ENCODE measurements at regions not wholly inside any gene's neighbourhood (a gene's known extent, or its start where the extent isn't known, plus 50 kb on each side); places are given as distances from the start of the nearest gene placed in this dataset.
"Not testable (repeated sequence)": the region's sequence is repeated elsewhere in the genome, so short reads cannot be mapped to it uniquely, and the experiment has no call there.

DNA sequence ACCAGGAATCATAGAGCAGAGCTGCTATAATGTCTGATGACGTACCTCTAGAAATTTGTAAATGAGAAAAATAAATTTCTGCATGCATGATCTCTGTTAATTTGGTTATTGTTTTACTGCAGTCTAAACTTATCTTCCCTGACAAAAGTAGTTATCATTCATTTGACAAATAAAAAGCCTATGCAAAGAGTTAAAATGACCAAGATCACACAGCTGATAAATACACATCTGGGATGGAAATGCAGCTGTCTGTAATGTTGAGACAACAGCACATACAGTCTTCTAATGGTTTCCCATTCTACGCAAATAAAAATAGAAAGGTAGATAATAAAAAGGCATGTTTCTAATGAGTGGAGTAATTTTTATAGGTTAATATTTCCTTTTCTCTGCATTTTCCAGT, 225.1 kb upstream of the LUZP2 start:
- TF ChIP-seq, protein P1, sequence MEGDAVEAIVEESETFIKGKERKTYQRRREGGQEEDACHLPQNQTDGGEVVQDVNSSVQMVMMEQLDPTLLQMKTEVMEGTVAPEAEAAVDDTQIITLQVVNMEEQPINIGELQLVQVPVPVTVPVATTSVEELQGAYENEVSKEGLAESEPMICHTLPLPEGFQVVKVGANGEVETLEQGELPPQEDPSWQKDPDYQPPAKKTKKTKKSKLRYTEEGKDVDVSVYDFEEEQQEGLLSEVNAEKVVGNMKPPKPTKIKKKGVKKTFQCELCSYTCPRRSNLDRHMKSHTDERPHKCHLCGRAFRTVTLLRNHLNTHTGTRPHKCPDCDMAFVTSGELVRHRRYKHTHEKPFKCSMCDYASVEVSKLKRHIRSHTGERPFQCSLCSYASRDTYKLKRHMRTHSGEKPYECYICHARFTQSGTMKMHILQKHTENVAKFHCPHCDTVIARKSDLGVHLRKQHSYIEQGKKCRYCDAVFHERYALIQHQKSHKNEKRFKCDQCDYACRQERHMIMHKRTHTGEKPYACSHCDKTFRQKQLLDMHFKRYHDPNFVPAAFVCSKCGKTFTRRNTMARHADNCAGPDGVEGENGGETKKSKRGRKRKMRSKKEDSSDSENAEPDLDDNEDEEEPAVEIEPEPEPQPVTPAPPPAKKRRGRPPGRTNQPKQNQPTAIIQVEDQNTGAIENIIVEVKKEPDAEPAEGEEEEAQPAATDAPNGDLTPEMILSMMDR (IDR thresholded peaks at IDR 0.05), result no peak
- no peaks in the 10 kb centered on the region for H3K36me3 Mint-ChIP-seq (ENCODE audit: low read depth)
- POLR2A ChIA-PET, result no interaction called here

DNA sequence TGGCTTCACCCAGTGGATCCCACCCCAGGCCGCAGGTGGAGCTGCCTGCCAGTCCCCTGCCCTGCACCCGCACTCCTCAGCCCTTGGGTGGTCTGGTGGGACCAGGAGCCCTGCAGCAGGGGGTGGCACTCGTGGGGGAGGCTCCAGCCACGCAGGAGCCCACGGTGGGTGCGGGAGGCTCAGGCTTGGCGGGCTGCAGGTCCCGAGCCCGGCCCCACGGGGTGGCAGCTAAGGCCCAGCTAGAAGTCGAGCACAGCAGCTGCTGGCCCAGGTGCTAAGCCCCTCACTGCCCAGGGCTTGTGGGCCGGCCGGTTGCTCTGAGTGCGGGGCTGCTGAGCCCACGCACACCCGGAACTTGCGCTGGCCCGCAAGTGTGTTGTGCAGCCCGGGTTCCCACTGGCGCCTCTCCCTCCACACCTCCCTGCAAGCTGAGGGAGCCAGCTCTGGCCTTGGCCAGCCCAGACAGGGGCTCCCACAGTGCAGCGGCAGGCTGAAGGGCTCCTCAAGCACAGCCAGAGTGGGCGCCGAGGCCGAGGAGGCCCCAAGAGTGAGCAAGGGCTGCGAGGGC, 222.6 kb upstream of the LUZP2 start:
- H3K9me3 Mint-ChIP-seq, result not testable (repeated sequence)

More for the DNA sequence above, 225.1 kb upstream of the LUZP2 start:
- intact Hi-C loops (cut with DNase I, micrococcal nuclease), result no loop called here
- CTCF ChIA-PET, result no interaction called here
- no peak overlapping the region for H3K4me3 ChIP-seq (ENCODE audit: low read length)
- no peaks in the 10 kb centered on the region for H3K27me3 ChIP-seq (ENCODE audit: control insufficient read depth in 1 of 2, insufficient read depth in 2 of 2, low read length in 2 of 2)
- H3K36me3 ChIP-seq (ENCODE audit: insufficient read depth, low read length), result no peaks in the 10 kb centered on the region
- ATAC-seq (ENCODE audit: poor library complexity) (no peak), DNase-seq (no peak)
- Mint-ChIP-seq H3K27me3 (no peaks in the 10 kb centered on the region), H3K4me1 (ENCODE audit: low read depth) (no peaks in the 10 kb centered on the region), H3K27ac (no peak overlapping the region), H3K9me3 (peaks cover 3% of the 10 kb centered on the region), H3K4me3 (no peak overlapping the region)
- H3K9me3 ChIP-seq (ENCODE audit: control insufficient read depth in 1 of 2, insufficient read depth in 1 of 2, low read length in 2 of 2), result peaks cover 0 to 12% of the 10 kb centered on the region in 2 experiments
- no peak overlapping the region for H3K27ac ChIP-seq (ENCODE audit: low read depth in 1 of 2, low read length in 2 of 2)
- no peaks in the 10 kb centered on the region for H3K4me1 ChIP-seq (ENCODE audit: insufficient read depth, low read length)

DNA sequence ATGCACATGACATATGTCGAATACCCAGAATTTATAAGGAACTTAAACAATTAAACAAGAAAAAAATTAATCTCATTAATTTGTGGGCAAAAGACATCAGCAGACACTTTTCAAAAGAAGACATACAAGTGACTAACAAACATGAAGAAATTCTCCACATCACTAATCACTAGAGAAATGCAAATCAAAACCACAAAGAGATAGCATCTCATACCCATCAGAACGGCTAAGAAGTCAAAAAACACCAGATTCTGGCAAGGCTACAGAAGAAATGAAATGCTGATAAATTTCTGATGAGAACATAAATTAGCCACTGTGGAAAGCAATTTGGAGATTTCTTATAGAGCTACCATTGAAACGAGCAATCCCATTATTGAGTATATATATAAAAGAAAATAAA, 210.6 kb upstream of the LUZP2 start:
- no peaks in the 10 kb centered on the region for H3K36me3 ChIP-seq (ENCODE audit: insufficient read depth, low read length)
- no peak overlapping the region for H3K27ac ChIP-seq (ENCODE audit: low read depth in 1 of 2, low read length in 2 of 2)
- ChIA-PET POLR2A (no interaction called here), CTCF (no interaction called here)
- Mint-ChIP-seq H3K4me3 (no peak overlapping the region), H3K27ac (no peak overlapping the region), H3K9me3 (peaks cover 13% of the 10 kb centered on the region), H3K4me1 (ENCODE audit: low read depth) (no peaks in the 10 kb centered on the region), H3K36me3 (ENCODE audit: low read depth) (no peaks in the 10 kb centered on the region), H3K27me3 (no peaks in the 10 kb centered on the region)
- no peak overlapping the region for H3K4me3 ChIP-seq (ENCODE audit: low read length)
- intact Hi-C loops (cut with DNase I, micrococcal nuclease), result no loop called here
- H3K27me3 ChIP-seq (ENCODE audit: control insufficient read depth in 1 of 2, insufficient read depth in 2 of 2, low read length in 2 of 2), result no peaks in the 10 kb centered on the region
- no peaks in the 10 kb centered on the region for H3K9me3 ChIP-seq (ENCODE audit: control insufficient read depth in 1 of 2, insufficient read depth in 1 of 2, low read length in 2 of 2)
- no peaks in the 10 kb centered on the region for H3K4me1 ChIP-seq (ENCODE audit: insufficient read depth, low read length)
- ATAC-seq (ENCODE audit: poor library complexity), result no peak
- DNase-seq, result no peak
- TF ChIP-seq, protein P1 (IDR thresholded peaks at IDR 0.05), result no peak

More for the DNA sequence above, 222.6 kb upstream of the LUZP2 start:
- H3K36me3 ChIP-seq (ENCODE audit: insufficient read depth, low read length); ATAC-seq (ENCODE audit: poor library complexity); intact Hi-C loops (cut with DNase I, micrococcal nuclease); H3K4me3 Mint-ChIP-seq; H3K27ac ChIP-seq (ENCODE audit: low read depth in 1 of 2, low read length in 2 of 2); H3K27me3 ChIP-seq (ENCODE audit: control insufficient read depth in 1 of 2, insufficient read depth in 2 of 2, low read length in 2 of 2); H3K4me1 ChIP-seq (ENCODE audit: insufficient read depth, low read length); H3K4me1 Mint-ChIP-seq (ENCODE audit: low read depth); H3K4me3 ChIP-seq (ENCODE audit: low read length); H3K36me3 Mint-ChIP-seq (ENCODE audit: low read depth); H3K27ac Mint-ChIP-seq; POLR2A ChIA-PET; H3K27me3 Mint-ChIP-seq; CTCF ChIA-PET: not testable (repeated sequence)
- peak in 1 of 14 experiments; percentile 5 for DNase-seq
- H3K9me3 ChIP-seq (ENCODE audit: control insufficient read depth in 1 of 2, insufficient read depth in 1 of 2, low read length in 2 of 2), result peaks cover 0 to 12% of the 10 kb centered on the region in 2 experiments

DNA sequence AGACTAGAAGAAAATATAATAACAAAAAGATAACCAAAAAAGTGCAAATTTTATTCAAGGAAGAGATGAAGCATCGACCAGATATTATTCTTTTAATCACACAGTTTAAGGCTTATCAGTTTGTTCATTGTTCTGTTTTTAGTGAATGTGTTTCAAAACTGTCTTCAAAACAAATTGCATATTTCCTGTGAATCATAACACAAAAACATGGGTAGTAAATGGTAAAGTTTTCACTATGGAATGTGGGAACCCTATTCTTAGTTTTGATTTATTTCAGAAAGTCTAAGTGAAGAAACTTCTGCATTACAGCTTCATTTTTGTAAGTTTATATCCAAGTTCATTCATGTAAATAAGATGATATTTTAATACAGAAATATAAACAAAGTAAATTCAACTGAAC, 207.6 kb upstream of the LUZP2 start:
- ChIA-PET CTCF (no interaction called here), POLR2A (no interaction called here)
- intact Hi-C loops (cut with DNase I, micrococcal nuclease), result no loop called here
- Histone ChIP-seq H3K27me3 (ENCODE audit: control insufficient read depth in 1 of 2, insufficient read depth in 2 of 2, low read length in 2 of 2) (no peaks in the 10 kb centered on the region), H3K9me3 (ENCODE audit: control insufficient read depth in 1 of 2, insufficient read depth in 1 of 2, low read length in 2 of 2) (peaks cover 0 to 4% of the 10 kb centered on the region in 2 experiments), H3K27ac (ENCODE audit: low read depth in 1 of 2, low read length in 2 of 2) (no peak overlapping the region), H3K4me3 (ENCODE audit: low read length) (no peak overlapping the region), H3K4me1 (ENCODE audit: insufficient read depth, low read length) (no peaks in the 10 kb centered on the region), H3K36me3 (ENCODE audit: insufficient read depth, low read length) (no peaks in the 10 kb centered on the region)
- DNase-seq (no peak), ATAC-seq (ENCODE audit: poor library complexity) (no peak)
- Mint-ChIP-seq H3K4me1 (ENCODE audit: low read depth) (no peaks in the 10 kb centered on the region), H3K9me3 (peaks cover 16% of the 10 kb centered on the region), H3K4me3 (no peak overlapping the region), H3K27ac (no peak overlapping the region), H3K27me3 (no peaks in the 10 kb centered on the region), H3K36me3 (ENCODE audit: low read depth) (no peaks in the 10 kb centered on the region)
- TF ChIP-seq, protein P1 (IDR thresholded peaks at IDR 0.05), result no peak
